ENCODE measurements at regions not wholly inside any gene's neighbourhood (a gene's known extent, or its start where the extent isn't known, plus 50 kb on each side); places are given as distances from the start of the nearest gene placed in this dataset.
"Not testable (repeated sequence)": the region's sequence is repeated elsewhere in the genome, so short reads cannot be mapped to it uniquely, and the experiment has no call there.

DNA sequence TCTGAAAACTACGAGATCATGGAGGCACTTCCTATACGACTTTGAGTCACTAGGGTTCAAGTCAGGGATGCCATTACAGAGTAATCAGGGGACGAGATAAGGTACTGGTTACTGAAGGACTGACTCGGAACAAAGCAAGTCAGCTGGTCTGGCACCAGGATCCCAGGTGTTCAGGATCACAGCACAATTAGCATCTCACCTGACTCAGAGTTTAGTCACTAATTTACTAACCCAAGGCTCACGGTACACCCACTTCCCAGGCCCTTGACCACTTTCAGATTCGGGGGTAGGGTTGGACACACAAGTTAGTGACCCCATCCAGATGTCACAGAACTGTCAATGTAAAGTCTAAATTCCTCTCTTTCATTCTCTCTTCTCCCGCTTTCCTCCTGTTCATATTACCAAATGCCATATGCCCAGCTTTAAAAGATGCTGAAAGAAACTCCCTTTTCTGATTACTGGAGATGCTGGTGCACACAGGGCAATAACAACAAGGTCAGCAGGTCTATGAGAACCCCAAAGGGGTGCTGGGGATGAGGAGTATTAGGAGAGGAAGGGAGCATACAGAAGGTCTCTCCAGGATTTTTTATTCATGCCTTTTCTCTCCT lies 657.8 kb downstream of the TLE1 start:
- H3K9me3 ChIP-seq (ENCODE audit: control insufficient read depth in 2 of 2, low read length in 2 of 2): peaks cover 0 to 4% of the 10 kb centered on the region in 2 experiments
- no peaks in the 10 kb centered on the region for H3K4me1 Mint-ChIP-seq
- H3K27ac ChIP-seq (ENCODE audit: insufficient read depth, low read length, poor library complexity, severe bottlenecking): no peak overlapping the region
- H3K9me3 Mint-ChIP-seq: peaks cover 2 to 11% (median 4%) of the 10 kb centered on the region in 7 donors
- no peak overlapping the region for H3K4me3 ChIP-seq (ENCODE audit: low read depth, low read length)
- H3K27me3 Mint-ChIP-seq: no peaks in the 10 kb centered on the region
- H3K36me3 Mint-ChIP-seq: no peaks in the 10 kb centered on the region
- ATAC-seq (ENCODE audit: low read depth in 2 of 2) (no peak), DNase-seq (no peak)
- H3K4me1 ChIP-seq (ENCODE audit: control insufficient read depth, insufficient read depth, low read length, poor library complexity, severe bottlenecking): no peaks in the 10 kb centered on the region
- no peak overlapping the region for H3K27ac Mint-ChIP-seq
- H3K36me3 ChIP-seq (ENCODE audit: control insufficient read depth, insufficient read depth, low read length): no peaks in the 10 kb centered on the region
- H3K4me3 Mint-ChIP-seq: no peak overlapping the region
- no peaks in the 10 kb centered on the region for H3K27me3 ChIP-seq (ENCODE audit: control insufficient read depth, insufficient read depth, low read length)

DNA sequence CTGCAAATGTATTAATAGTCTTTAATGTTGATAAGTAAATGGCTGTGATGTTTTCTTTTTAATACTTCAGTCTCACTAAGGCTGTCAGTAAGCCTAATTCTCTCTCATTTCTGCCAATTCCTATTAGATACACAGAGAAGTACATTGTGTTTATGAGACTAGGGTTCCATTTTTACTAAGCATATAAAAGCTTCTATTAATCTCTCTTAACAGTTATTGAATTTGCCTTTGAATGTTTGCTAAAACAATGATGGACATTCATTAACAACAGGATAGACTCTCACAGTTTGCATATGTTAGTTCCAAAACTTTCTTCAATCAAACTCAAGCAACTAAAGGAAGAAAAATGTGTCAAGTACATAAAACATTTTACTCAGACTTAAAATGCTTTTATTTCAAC lies 659.3 kb downstream of the TLE1 start:
- Mint-ChIP-seq H3K27ac (no peak overlapping the region), H3K36me3 (no peaks in the 10 kb centered on the region), H3K4me3 (no peak overlapping the region), H3K9me3 (peaks cover 0 to 14% (median 3%) of the 10 kb centered on the region in 7 donors), H3K4me1 (no peaks in the 10 kb centered on the region), H3K27me3 (no peaks in the 10 kb centered on the region)
- no peak for DNase-seq
- Histone ChIP-seq H3K4me1 (ENCODE audit: control insufficient read depth, insufficient read depth, low read length, poor library complexity, severe bottlenecking) (no peaks in the 10 kb centered on the region), H3K27me3 (ENCODE audit: control insufficient read depth, insufficient read depth, low read length) (no peaks in the 10 kb centered on the region), H3K4me3 (ENCODE audit: low read depth, low read length) (no peak overlapping the region), H3K36me3 (ENCODE audit: control insufficient read depth, insufficient read depth, low read length) (no peaks in the 10 kb centered on the region), H3K9me3 (ENCODE audit: control insufficient read depth in 2 of 2, low read length in 2 of 2) (peaks cover 0 to 4% of the 10 kb centered on the region in 2 experiments), H3K27ac (ENCODE audit: insufficient read depth, low read length, poor library complexity, severe bottlenecking) (no peak overlapping the region)
- ATAC-seq (ENCODE audit: low read depth in 2 of 2): no peak

DNA sequence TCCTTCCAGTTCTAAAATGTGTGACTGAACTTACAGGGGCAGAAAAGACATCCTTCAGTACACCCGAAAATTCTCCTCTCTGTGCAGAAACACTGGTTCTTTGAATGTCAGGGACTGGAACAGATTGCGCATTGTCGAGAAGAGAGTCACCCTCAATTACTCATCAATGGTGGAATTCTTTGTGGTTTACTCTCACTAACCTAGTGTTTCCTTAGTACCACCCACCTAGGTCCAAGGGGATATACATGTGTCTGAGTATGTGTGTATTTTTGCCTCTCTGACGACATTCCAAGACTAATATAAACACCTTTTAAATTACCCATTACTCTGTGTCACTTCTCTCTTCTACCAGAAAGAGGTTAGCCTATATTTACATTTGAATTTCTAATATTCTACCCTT lies 660.8 kb downstream of the TLE1 start:
- no peak for ATAC-seq (ENCODE audit: low read depth in 2 of 2)
- H3K9me3 Mint-ChIP-seq: peaks cover 0 to 18% (median 2%) of the 10 kb centered on the region in 7 donors

DNA sequence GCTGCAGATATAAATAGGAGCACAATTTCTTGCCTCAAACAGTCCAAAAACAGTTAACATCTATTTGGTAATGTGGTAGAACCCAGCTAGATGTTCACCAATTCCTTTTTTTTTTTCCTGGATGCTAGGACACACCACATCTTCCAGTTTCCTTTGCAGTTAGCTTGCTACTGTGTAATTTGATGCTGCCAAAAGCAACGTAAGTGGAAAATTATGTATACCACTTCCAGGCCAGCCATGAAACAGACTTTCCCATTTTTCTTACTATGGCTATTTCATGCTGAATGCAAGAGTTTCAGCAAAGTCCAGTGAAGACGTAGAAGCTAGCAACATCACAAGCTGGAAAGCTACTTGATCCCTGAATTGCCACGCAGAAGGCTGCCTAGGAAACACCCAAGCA lies 667.2 kb downstream of the TLE1 start:
- ATAC-seq (ENCODE audit: low read depth in 2 of 2) (no peak), DNase-seq (no peak)
- peaks cover 0 to 18% (median 7%) of the 10 kb centered on the region in 7 donors for H3K9me3 Mint-ChIP-seq
- no peak overlapping the region for H3K27ac Mint-ChIP-seq
- H3K36me3 Mint-ChIP-seq: no peaks in the 10 kb centered on the region
- Histone ChIP-seq H3K4me3 (ENCODE audit: low read depth, low read length) (no peak overlapping the region), H3K9me3 (ENCODE audit: control insufficient read depth in 2 of 2, low read length in 2 of 2) (no peaks in the 10 kb centered on the region), H3K27ac (ENCODE audit: insufficient read depth, low read length, poor library complexity, severe bottlenecking) (no peak overlapping the region), H3K36me3 (ENCODE audit: control insufficient read depth, insufficient read depth, low read length) (no peaks in the 10 kb centered on the region), H3K27me3 (ENCODE audit: control insufficient read depth, insufficient read depth, low read length) (no peaks in the 10 kb centered on the region), H3K4me1 (ENCODE audit: control insufficient read depth, insufficient read depth, low read length, poor library complexity, severe bottlenecking) (no peaks in the 10 kb centered on the region)
- H3K4me3 Mint-ChIP-seq: no peak overlapping the region
- no peaks in the 10 kb centered on the region for H3K27me3 Mint-ChIP-seq
- no peaks in the 10 kb centered on the region for H3K4me1 Mint-ChIP-seq

More for the DNA sequence above, 660.8 kb downstream of the TLE1 start:
- no peak for DNase-seq
- H3K27ac Mint-ChIP-seq: no peak overlapping the region
- Histone ChIP-seq H3K4me1 (ENCODE audit: control insufficient read depth, insufficient read depth, low read length, poor library complexity, severe bottlenecking) (no peaks in the 10 kb centered on the region), H3K9me3 (ENCODE audit: control insufficient read depth in 2 of 2, low read length in 2 of 2) (peaks cover 0 to 4% of the 10 kb centered on the region in 2 experiments), H3K4me3 (ENCODE audit: low read depth, low read length) (no peak overlapping the region), H3K27ac (ENCODE audit: insufficient read depth, low read length, poor library complexity, severe bottlenecking) (no peak overlapping the region), H3K27me3 (ENCODE audit: control insufficient read depth, insufficient read depth, low read length) (no peaks in the 10 kb centered on the region), H3K36me3 (ENCODE audit: control insufficient read depth, insufficient read depth, low read length) (no peaks in the 10 kb centered on the region)
- no peaks in the 10 kb centered on the region for H3K36me3 Mint-ChIP-seq
- H3K27me3 Mint-ChIP-seq: no peaks in the 10 kb centered on the region
- no peaks in the 10 kb centered on the region for H3K4me1 Mint-ChIP-seq
- no peak overlapping the region for H3K4me3 Mint-ChIP-seq

GRCh38 chr9:81014945-81015344 lies 674.4 kb downstream of the TLE1 start:
- not testable (repeated sequence) for H3K36me3 Mint-ChIP-seq; H3K4me1 ChIP-seq (ENCODE audit: control insufficient read depth, insufficient read depth, low read length, poor library complexity, severe bottlenecking); H3K4me3 Mint-ChIP-seq; DNase-seq; H3K27me3 Mint-ChIP-seq; H3K27me3 ChIP-seq (ENCODE audit: control insufficient read depth, insufficient read depth, low read length); H3K36me3 ChIP-seq (ENCODE audit: control insufficient read depth, insufficient read depth, low read length); H3K27ac Mint-ChIP-seq; H3K4me3 ChIP-seq (ENCODE audit: low read depth, low read length); H3K27ac ChIP-seq (ENCODE audit: insufficient read depth, low read length, poor library complexity, severe bottlenecking); H3K9me3 ChIP-seq (ENCODE audit: control insufficient read depth in 2 of 2, low read length in 2 of 2); H3K4me1 Mint-ChIP-seq; ATAC-seq (ENCODE audit: low read depth in 2 of 2)
- peaks cover 3 to 23% (median 11%) of the 10 kb centered on the region in 7 donors for H3K9me3 Mint-ChIP-seq

DNA sequence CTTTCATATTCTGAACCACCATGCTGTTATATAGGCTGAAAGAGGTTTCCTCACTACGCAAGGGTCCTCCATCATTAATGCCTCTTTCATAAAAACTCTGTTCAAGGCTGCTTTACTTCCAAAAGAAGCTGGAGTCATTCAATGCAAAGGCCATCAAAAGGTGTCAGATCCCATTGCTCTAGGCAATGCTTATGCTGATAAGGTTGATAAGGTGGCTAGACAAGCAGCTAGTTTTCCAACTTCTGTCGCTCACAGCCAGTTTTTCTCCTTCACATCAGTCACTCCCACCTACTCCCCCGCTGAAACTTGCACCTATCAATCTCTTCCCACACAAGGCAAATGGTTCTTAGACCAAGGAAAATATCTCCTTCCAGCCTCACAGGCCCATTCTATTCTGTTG lies 676.2 kb downstream of the TLE1 start:
- not testable (repeated sequence) for H3K4me1 Mint-ChIP-seq; H3K4me3 Mint-ChIP-seq; H3K27me3 ChIP-seq (ENCODE audit: control insufficient read depth, insufficient read depth, low read length); H3K27me3 Mint-ChIP-seq; H3K27ac Mint-ChIP-seq; H3K27ac ChIP-seq (ENCODE audit: insufficient read depth, low read length, poor library complexity, severe bottlenecking); ATAC-seq (ENCODE audit: low read depth in 2 of 2); DNase-seq; H3K4me1 ChIP-seq (ENCODE audit: control insufficient read depth, insufficient read depth, low read length, poor library complexity, severe bottlenecking); H3K4me3 ChIP-seq (ENCODE audit: low read depth, low read length); H3K36me3 ChIP-seq (ENCODE audit: control insufficient read depth, insufficient read depth, low read length); H3K9me3 ChIP-seq (ENCODE audit: control insufficient read depth in 2 of 2, low read length in 2 of 2); H3K36me3 Mint-ChIP-seq
- peaks cover 3 to 27% (median 10%) of the 10 kb centered on the region in 7 donors for H3K9me3 Mint-ChIP-seq

DNA sequence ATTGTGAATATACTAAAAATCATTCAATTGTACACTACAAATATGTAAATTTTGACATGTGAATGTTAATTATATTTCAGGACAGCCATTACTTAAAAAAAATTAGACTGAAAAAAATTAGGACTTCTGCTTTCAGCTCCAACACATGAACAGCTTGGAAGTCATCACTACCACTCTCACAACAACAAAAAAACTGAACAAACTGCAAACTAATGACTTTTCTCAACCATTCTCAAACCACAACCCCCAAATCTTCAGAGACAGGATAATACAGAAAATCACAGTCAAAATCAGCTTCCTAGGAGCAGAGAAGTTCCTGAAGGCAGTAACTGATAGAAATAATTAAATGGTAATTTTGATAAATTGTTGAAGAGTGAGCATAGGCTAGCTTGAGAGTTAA lies 686.4 kb downstream of the TLE1 start:
- H3K4me1 Mint-ChIP-seq: no peaks in the 10 kb centered on the region
- H3K36me3 Mint-ChIP-seq: no peaks in the 10 kb centered on the region
- H3K27ac Mint-ChIP-seq: no peak overlapping the region
- H3K27me3 Mint-ChIP-seq: no peaks in the 10 kb centered on the region
- DNase-seq (no peak), ATAC-seq (ENCODE audit: low read depth in 2 of 2) (no peak)
- Histone ChIP-seq H3K9me3 (ENCODE audit: control insufficient read depth in 2 of 2, low read length in 2 of 2) (no peaks in the 10 kb centered on the region), H3K27me3 (ENCODE audit: control insufficient read depth, insufficient read depth, low read length) (no peaks in the 10 kb centered on the region), H3K4me3 (ENCODE audit: low read depth, low read length) (no peak overlapping the region), H3K4me1 (ENCODE audit: control insufficient read depth, insufficient read depth, low read length, poor library complexity, severe bottlenecking) (no peaks in the 10 kb centered on the region), H3K27ac (ENCODE audit: insufficient read depth, low read length, poor library complexity, severe bottlenecking) (no peak overlapping the region), H3K36me3 (ENCODE audit: control insufficient read depth, insufficient read depth, low read length) (no peaks in the 10 kb centered on the region)
- no peak overlapping the region for H3K4me3 Mint-ChIP-seq
- H3K9me3 Mint-ChIP-seq: peaks cover 5 to 18% (median 10%) of the 10 kb centered on the region in 7 donors

DNA sequence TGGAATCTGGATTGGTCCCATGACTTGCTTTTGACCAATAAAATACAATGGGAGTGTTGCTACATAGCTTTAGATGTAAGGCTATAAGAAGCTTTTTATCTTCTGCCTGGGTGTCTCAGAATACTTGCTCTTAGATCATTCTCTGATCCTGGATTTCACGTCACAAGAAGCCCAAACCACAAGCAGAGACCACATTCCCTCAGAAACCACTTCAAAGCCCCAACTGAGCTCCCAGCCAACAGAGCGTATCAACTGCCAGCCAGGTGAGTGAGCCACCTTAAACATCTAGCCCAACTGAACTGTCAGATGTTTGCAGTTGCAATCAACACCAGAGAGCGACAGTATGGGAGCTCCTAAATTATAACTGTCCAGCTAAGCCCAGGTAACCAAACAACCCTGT lies 687.1 kb downstream of the TLE1 start:
- Mint-ChIP-seq H3K9me3 (peaks cover 5 to 18% (median 10%) of the 10 kb centered on the region in 7 donors), H3K27ac (no peak overlapping the region), H3K36me3 (no peaks in the 10 kb centered on the region), H3K4me1 (no peaks in the 10 kb centered on the region), H3K4me3 (no peak overlapping the region), H3K27me3 (no peaks in the 10 kb centered on the region)
- Histone ChIP-seq H3K4me1 (ENCODE audit: control insufficient read depth, insufficient read depth, low read length, poor library complexity, severe bottlenecking) (no peaks in the 10 kb centered on the region), H3K36me3 (ENCODE audit: control insufficient read depth, insufficient read depth, low read length) (no peaks in the 10 kb centered on the region), H3K9me3 (ENCODE audit: control insufficient read depth in 2 of 2, low read length in 2 of 2) (no peaks in the 10 kb centered on the region), H3K27ac (ENCODE audit: insufficient read depth, low read length, poor library complexity, severe bottlenecking) (no peak overlapping the region), H3K27me3 (ENCODE audit: control insufficient read depth, insufficient read depth, low read length) (no peaks in the 10 kb centered on the region), H3K4me3 (ENCODE audit: low read depth, low read length) (no peak overlapping the region)
- peak in 1 of 3 donors; percentile 17 for DNase-seq
- no peak for ATAC-seq (ENCODE audit: low read depth in 2 of 2)

Measured in CD4-positive, CD25-positive, alpha-beta regulatory T cell (primary cell).